Brain microvascular endothelial cell (primary cell): ENCODE measurements at regions not wholly inside any gene's neighbourhood (a gene's known extent, or its start where the extent isn't known, plus 50 kb on each side); places are given as distances from the start of the nearest gene placed in this dataset.
A peak's percentile ranks its signal among the peaks of the same experiment; 100 is the strongest.

Experiments
- DNase-seq: peaks from one replicate; pipeline ENCODE4 v3.0.0-alpha.2; 2020
- H3K27ac ChIP-seq: fragments of 250-450 bp; sonication (Bioruptor Pico); 2 replicates; pipeline ENCODE4 v1.5.1; 2020; ENCODE audit warnings: mild to moderate bottlenecking, moderate library complexity
- H3K27me3 ChIP-seq: fragments of 250-450 bp; sonication (Bioruptor Pico); replicated peaks from 2 replicates; pipeline ENCODE4 v1.5.1; 2020; ENCODE audit warnings: mild to moderate bottlenecking
- H3K36me3 ChIP-seq: fragments of 250-450 bp; sonication (Bioruptor Pico); replicated peaks from 2 replicates; pipeline ENCODE4 v1.5.1; 2020; ENCODE audit warnings: mild to moderate bottlenecking
- H3K4me3 ChIP-seq: 2 replicates; pipeline ENCODE4 v1.5.1; 2011; ENCODE audit warnings: low read depth, mild to moderate bottlenecking, control low read depth, low read length, moderate library complexity
- in situ Hi-C: cut with HindIII; loops from 2 replicates; pipeline ENCODE4 v1.10.0; 2017; ENCODE audit warnings: low sequenced_read_pairs, low pct_ligation_motif_present
- TF ChIP-seq, protein P1 (sequence below): IDR thresholded peaks from 2 replicates; pipeline ENCODE4 v1.5.1; 2011; ENCODE audit warnings: low read depth, mild to moderate bottlenecking, moderate library complexity, low read length, control low read depth, inconsistent platforms; ENCODE audit errors: missing control alignments

DNA sequence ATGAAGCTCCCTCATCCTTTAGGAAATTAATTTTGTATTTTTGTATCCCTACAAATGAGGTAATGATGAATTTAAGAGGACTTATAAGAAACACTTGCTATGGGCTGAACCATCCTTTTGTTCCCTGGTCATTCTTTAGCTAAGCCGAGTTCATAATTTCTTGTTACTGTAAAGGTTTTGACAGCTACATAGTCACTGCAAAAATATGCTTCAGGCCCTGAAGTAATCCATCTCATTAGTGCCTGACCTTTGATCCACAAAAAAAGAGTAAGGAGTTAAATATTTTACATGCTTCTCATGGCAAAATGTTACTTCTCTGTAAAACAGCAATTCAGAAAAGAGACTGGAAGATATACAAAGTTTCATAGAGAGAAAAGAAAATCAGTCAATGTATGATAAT is 290.6 kb upstream of the SLIT2 start:
- Histone ChIP-seq H3K27me3 (no peaks in the 10 kb centered on the region), H3K27ac (no peak overlapping the region), H3K4me3 (no peak overlapping the region), H3K36me3 (no peaks in the 10 kb centered on the region)
- TF ChIP-seq, protein P1, sequence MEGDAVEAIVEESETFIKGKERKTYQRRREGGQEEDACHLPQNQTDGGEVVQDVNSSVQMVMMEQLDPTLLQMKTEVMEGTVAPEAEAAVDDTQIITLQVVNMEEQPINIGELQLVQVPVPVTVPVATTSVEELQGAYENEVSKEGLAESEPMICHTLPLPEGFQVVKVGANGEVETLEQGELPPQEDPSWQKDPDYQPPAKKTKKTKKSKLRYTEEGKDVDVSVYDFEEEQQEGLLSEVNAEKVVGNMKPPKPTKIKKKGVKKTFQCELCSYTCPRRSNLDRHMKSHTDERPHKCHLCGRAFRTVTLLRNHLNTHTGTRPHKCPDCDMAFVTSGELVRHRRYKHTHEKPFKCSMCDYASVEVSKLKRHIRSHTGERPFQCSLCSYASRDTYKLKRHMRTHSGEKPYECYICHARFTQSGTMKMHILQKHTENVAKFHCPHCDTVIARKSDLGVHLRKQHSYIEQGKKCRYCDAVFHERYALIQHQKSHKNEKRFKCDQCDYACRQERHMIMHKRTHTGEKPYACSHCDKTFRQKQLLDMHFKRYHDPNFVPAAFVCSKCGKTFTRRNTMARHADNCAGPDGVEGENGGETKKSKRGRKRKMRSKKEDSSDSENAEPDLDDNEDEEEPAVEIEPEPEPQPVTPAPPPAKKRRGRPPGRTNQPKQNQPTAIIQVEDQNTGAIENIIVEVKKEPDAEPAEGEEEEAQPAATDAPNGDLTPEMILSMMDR: no peak
- in situ Hi-C loops: no loop called here
- DNase-seq: no peak

DNA sequence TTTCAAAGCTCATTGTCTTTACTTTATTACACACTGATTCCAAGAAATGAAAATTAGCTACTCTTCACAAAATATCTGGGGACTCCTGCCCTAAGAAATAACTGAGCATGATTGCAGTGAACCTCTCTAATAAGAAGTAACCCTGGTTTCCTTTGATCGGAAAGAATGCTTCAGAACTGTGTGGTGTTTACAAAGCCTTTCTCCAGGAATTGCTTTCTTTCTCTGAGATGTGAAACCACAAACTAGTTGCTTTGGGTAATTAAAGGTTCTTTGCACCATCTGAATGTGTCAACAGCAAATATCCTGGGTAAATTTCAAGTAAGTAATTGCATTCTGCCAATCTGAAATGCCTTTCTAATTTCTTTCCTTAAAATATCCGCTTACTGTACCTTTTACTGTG is 292.9 kb upstream of the SLIT2 start:
- Histone ChIP-seq H3K27ac (no peak overlapping the region), H3K4me3 (no peak overlapping the region), H3K36me3 (no peaks in the 10 kb centered on the region), H3K27me3 (no peaks in the 10 kb centered on the region)
- DNase-seq: no peak
- TF ChIP-seq, protein P1: no peak
- in situ Hi-C loops: no loop called here

DNA sequence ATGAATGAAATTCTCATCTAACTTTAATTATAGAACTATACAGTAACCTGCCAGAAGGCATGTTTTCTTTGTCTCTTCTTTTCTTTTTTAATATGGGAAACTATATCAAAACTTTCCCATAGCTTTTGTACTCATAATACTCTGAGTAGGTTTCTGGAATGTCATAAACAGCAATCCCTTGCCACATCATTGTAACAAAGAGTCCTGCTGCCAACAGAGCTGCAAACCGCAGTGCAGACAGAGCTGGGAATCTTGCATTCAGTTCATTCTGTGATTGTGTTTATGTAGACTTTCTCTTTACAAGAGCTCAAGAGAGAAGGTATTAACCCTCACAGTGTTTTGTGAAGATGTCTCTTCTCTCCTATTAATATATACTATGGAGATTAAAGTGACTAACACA is 304.4 kb upstream of the SLIT2 start:
- Histone ChIP-seq H3K4me3 (no peak overlapping the region), H3K36me3 (no peaks in the 10 kb centered on the region), H3K27ac (peak overlapping the region; percentile 39), H3K27me3 (no peaks in the 10 kb centered on the region)
- TF ChIP-seq, protein P1: no peak
- in situ Hi-C loops: no loop called here
- peak; percentile 76 for DNase-seq

DNA sequence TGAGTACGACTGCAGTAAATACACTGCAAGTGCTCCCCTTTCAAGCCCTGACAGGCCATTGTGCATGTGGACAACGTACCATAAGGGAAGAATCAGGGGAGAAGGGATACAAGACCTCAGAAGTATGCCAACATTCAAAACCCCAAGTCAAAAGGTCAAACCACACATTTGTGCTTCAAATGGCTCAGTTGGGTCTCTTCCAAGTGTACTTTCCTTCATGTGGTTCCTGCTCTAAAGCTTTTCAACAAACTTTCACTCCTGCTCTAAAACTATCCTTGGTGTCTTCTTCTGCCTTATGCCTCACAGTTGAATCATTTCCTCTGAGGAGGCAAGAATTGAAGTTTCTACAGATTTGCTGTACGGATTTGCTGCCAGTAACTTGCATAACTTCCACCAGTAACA is 305.7 kb upstream of the SLIT2 start:
- DNase-seq: peak; percentile 94
- H3K27me3 ChIP-seq: no peaks in the 10 kb centered on the region
- no peak overlapping the region for H3K4me3 ChIP-seq
- TF ChIP-seq, protein P1: no peak
- H3K36me3 ChIP-seq: no peaks in the 10 kb centered on the region
- in situ Hi-C loops: no loop called here
- H3K27ac ChIP-seq: peak overlapping the region; percentile 70

DNA sequence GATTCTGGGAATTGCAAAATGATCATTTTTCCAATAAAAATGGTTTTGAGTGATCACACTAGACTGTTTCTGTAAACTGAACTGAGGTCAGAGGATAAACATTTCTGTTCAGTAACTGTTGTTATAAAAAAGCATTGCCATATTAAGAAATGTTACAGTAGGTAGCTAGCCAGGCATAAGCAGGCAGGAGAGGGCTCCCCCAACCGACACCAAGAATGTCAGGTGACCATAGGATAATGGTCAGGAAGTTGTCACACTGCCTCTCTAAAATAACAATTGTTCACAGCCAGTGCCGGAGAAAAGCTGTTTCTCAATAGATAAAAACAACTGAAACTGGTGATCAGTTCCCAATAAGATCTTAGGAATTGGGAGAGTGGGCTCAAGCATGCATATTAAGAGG is 306.2 kb upstream of the SLIT2 start:
- no peak overlapping the region for H3K4me3 ChIP-seq

DNA sequence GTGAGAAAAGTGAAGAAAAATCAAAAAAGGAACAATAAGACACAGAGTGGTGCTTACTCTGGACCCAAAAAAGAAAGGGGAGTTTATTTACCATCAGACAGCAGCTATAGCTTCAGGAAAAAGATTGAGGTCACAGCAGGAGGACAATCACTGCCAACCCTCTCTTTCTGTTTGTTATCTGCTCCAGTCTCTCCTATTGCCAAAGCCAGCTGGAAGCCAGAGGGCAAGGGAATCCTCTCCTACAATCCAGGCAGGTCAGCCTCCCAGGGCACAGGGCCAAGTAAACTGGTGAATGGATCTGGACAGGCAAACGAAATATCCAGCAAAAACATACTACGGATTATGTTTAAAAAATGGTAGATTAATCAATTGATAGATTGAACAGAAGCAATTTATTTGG is 306.9 kb upstream of the SLIT2 start:
- Histone ChIP-seq H3K36me3 (no peaks in the 10 kb centered on the region), H3K27me3 (no peaks in the 10 kb centered on the region), H3K27ac (no peak overlapping the region), H3K4me3 (no peak overlapping the region)
- DNase-seq: no peak
- TF ChIP-seq, protein P1: no peak
- in situ Hi-C loops: no loop called here

More for the DNA sequence above, 306.2 kb upstream of the SLIT2 start:
- DNase-seq: no peak
- no peaks in the 10 kb centered on the region for H3K27me3 ChIP-seq
- TF ChIP-seq, protein P1: no peak
- in situ Hi-C loops: no loop called here
- peak overlapping the region; percentile 70 for H3K27ac ChIP-seq
- no peaks in the 10 kb centered on the region for H3K36me3 ChIP-seq
